ENCODE measurements at regions not wholly inside any gene's neighbourhood (a gene's known extent, or its start where the extent isn't known, plus 50 kb on each side); places are given as distances from the start of the nearest gene placed in this dataset.

- TF ChIP-seq TOX (CRISPR knock-in tag; IDR thresholded peaks at IDR 0.05; ENCODE audit: borderline replicate concordance) (no peak), TCF4 (CRISPR knock-in tag; IDR thresholded peaks at IDR 0.05; ENCODE audit: borderline replicate concordance) (no peak), ARNTL (CRISPR knock-in tag; IDR thresholded peaks at IDR 0.05; ENCODE audit: borderline replicate concordance, low read depth) (no peak), GLIS3 (CRISPR knock-in tag; IDR thresholded peaks at IDR 0.05) (no peak), POU6F1 (CRISPR knock-in tag; IDR thresholded peaks at IDR 0.05; ENCODE audit: borderline replicate concordance, low read depth) (no peak), ZFP3 (CRISPR knock-in tag; IDR thresholded peaks at IDR 0.05) (no peak), ZFP30 (CRISPR knock-in tag; IDR thresholded peaks at IDR 0.05) (no peak), SNAI2 (CRISPR knock-in tag; IDR thresholded peaks at IDR 0.05) (no peak), CREB5 (CRISPR knock-in tag; IDR thresholded peaks at IDR 0.05; ENCODE audit: low read depth) (no peak), BACH2 (CRISPR knock-in tag; IDR thresholded peaks at IDR 0.05; ENCODE audit: borderline replicate concordance) (no peak)
These were observed 127.6 kb downstream of the MRPL14 start for GRCh38 chr6:43999628-44000027.
